AG04450 (cell line): ENCODE measurements at regions not wholly inside any gene's neighbourhood (a gene's known extent, or its start where the extent isn't known, plus 50 kb on each side); places are given as distances from the start of the nearest gene placed in this dataset.

ENCODE experiments used
- CTCF ChIA-PET: fragments of 300-600, 350-600 bp; formaldehyde crosslinking; extraction: SDS; loops from one replicate; lab custom pipeline; 2022; ENCODE audit warnings: antibody characterized with exemption, inconsistent platforms; lab: Charles Lee
- POLR2A ChIA-PET: fragments of 350-600 bp; formaldehyde crosslinking; extraction: SDS; loops from one replicate; lab custom pipeline; 2021; ENCODE audit warnings: antibody characterized with exemption, inconsistent platforms; lab: Yijun Ruan, JAX
- DNase-seq: peaks from one replicate; pipeline ENCODE4 v3.0.0-alpha.2; 2011; ENCODE audit warnings: low read depth, low spot score
- H3K27ac ChIP-seq: one replicate; pipeline ENCODE4 v1.5.1; 2012; ENCODE audit warnings: low read depth, low read length, control low read depth
- H3K27me3 ChIP-seq: one replicate; pipeline ENCODE4 v1.6.0; 2012; ENCODE audit warnings: low read length; ENCODE audit not compliant: control insufficient read depth, insufficient read depth
- H3K4me3 ChIP-seq: 2 replicates; pipeline ENCODE4 v1.5.1; 2011; ENCODE audit warnings: mild to moderate bottlenecking, low read depth, low read length, control low read depth
- H3K9me3 ChIP-seq: 2 replicates; pipeline ENCODE4 v1.5.1; 2012; ENCODE audit warnings: low read length; ENCODE audit not compliant: control insufficient read depth, insufficient read depth
- TF ChIP-seq, protein P1 (sequence below): IDR thresholded peaks from 2 replicates; pipeline ENCODE4 v1.5.1; 2011; ENCODE audit warnings: low read depth, low read length, control low read depth, inconsistent platforms

DNA sequence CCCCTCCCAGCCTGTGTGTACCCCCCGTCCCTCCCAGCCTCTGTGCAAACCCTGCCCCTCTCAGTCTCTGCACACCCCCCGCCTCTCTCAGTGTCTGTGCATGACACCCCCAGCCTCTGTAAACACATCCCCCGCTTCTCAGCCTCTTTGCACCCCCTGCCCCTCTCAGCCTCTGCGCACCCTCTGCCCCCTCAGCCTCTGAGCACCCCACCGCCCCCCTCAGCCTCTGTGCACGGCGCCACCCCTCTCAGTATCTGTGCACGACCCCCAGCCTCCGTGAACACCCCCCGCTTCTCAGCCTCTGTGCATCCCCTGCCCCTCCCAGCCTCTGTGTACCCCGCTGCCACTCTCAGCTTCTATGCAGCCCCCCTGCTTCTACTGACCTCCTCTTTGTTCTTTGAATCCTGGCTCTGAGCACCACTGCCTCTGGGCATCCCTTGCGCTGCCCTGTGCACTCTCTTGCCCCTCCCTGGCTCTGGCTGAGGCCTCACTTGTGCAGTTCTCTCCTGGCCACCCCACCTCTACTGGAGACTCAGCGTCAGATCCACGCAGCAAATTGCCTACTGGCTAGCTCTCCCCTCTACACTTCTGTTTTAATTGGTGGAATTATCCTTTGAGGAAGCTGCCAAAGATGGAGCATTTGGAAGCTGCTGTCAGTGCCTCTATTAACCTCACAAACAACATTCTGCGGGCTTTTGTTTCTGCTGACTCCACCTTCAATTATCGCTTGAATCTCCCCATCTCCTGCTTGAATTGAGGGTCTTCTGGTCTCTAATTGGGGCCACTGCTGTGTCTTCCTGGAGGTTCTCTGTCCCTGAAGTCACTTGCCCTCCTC is 838.6 kb downstream of the TBC1D22A start:
- DNase-seq = no peak
- TF ChIP-seq, protein P1, sequence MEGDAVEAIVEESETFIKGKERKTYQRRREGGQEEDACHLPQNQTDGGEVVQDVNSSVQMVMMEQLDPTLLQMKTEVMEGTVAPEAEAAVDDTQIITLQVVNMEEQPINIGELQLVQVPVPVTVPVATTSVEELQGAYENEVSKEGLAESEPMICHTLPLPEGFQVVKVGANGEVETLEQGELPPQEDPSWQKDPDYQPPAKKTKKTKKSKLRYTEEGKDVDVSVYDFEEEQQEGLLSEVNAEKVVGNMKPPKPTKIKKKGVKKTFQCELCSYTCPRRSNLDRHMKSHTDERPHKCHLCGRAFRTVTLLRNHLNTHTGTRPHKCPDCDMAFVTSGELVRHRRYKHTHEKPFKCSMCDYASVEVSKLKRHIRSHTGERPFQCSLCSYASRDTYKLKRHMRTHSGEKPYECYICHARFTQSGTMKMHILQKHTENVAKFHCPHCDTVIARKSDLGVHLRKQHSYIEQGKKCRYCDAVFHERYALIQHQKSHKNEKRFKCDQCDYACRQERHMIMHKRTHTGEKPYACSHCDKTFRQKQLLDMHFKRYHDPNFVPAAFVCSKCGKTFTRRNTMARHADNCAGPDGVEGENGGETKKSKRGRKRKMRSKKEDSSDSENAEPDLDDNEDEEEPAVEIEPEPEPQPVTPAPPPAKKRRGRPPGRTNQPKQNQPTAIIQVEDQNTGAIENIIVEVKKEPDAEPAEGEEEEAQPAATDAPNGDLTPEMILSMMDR = no peak
- CTCF ChIA-PET = no interaction called here
- H3K27me3 ChIP-seq = no peaks in the 10 kb centered on the region
- peaks cover 64% of the 10 kb centered on the region for H3K9me3 ChIP-seq
- no peak overlapping the region for H3K27ac ChIP-seq
- POLR2A ChIA-PET = no interaction called here
- no peak overlapping the region for H3K4me3 ChIP-seq

DNA sequence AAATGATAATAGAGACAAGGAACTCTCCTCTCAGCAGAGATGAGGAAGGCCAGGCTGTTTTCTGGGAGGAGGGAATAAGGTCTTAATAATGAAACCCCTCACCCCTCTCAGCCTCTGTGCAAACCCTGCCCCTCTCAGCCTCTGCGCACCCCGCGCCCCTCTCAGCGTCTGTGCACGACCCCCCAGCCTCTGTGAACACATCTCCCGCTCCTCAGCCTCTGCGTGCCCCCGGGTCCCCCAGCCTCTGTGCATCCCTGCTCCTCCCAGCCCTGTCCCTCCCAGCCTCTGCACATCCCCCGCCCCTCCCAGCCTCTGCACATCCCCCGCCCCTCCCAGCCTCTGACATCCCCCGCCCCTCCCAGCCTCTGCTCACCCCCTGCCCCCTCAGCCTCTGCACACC is 837.8 kb downstream of the TBC1D22A start:
- Histone ChIP-seq H3K9me3 (peaks cover 59% of the 10 kb centered on the region), H3K27me3 (no peaks in the 10 kb centered on the region), H3K4me3 (no peak overlapping the region), H3K27ac (no peak overlapping the region)
- no peak for DNase-seq
- TF ChIP-seq, protein P1 = no peak
- ChIA-PET CTCF (no interaction called here), POLR2A (no interaction called here)

DNA sequence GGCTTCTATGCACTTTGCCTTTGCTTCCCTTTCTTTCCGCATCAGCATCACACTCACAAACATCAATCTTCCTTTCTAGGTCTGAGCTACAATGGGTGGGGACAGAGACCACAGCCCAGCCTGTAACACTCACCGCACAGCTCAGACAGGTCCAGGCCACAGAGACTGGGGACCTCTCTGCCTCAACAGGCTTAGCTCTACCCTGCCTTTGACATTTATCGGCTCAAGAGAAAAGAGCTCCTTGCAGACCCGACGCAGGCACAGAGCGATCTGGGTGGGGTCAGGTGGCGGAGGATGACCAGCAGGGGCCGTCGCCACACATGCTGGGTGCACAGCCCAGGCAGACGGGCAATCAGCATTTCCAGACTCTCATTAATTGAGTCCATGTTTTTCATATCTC is 837.3 kb downstream of the TBC1D22A start:
- H3K27me3 ChIP-seq = no peaks in the 10 kb centered on the region
- DNase-seq = no peak
- no peak overlapping the region for H3K27ac ChIP-seq
- CTCF ChIA-PET = no interaction called here
- POLR2A ChIA-PET = no interaction called here
- H3K9me3 ChIP-seq = peaks cover 61% of the 10 kb centered on the region
- TF ChIP-seq, protein P1 = no peak
- no peak overlapping the region for H3K4me3 ChIP-seq

DNA sequence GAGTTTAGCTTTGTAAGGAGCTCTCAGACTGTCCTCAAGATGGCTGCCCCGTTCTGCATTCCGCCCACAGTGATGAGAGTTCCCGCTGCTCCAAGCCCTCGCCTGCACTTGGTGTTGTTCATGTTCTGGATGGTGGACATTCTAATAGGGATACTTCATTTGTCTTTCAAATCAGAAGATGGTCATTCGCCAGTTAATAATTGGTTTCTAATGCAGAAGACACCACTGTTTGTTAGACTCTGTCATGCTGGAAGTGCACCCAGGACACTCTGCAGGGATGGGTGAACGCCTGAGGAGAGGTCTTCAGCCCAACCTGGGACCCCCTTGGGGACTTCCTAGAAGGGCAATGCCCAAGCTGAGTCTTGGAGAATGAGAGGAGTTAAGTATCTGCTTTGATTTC is 836.4 kb downstream of the TBC1D22A start:
- POLR2A ChIA-PET = no interaction called here
- CTCF ChIA-PET = no interaction called here
- DNase-seq = no peak
- H3K27me3 ChIP-seq = no peaks in the 10 kb centered on the region
- no peak overlapping the region for H3K4me3 ChIP-seq
- H3K9me3 ChIP-seq = peaks cover 65% of the 10 kb centered on the region
- no peak overlapping the region for H3K27ac ChIP-seq
- TF ChIP-seq, protein P1 = no peak

DNA sequence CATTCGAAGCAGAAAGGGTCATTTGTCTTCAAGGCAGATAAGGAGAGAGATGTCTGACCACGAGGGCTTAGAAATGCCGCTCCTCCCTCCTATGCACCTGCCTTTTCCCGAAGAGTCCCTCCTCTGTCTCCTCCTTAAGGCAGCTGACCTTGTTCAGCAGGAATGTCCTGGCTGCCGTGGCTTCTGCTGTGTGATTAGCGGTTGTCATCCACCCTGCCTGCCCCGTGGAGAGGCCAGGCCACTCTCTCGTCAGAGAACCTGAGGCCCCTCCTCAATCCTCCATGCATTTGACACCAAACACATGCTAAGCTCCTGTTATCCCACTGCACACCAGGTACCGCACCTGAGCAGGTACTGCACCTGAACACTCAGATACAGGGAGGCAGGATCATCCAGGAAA is 834.6 kb downstream of the TBC1D22A start:
- no peaks in the 10 kb centered on the region for H3K27me3 ChIP-seq
- POLR2A ChIA-PET = no interaction called here
- TF ChIP-seq, protein P1 = no peak
- no peak for DNase-seq
- no peak overlapping the region for H3K27ac ChIP-seq
- H3K4me3 ChIP-seq = no peak overlapping the region
- CTCF ChIA-PET = no interaction called here
- H3K9me3 ChIP-seq = peaks cover 76% of the 10 kb centered on the region
